Body of pancreas (tissue), 4 donors: ENCODE measurements at regions not wholly inside any gene's neighbourhood (a gene's known extent, or its start where the extent isn't known, plus 50 kb on each side); places are given as distances from the start of the nearest gene placed in this dataset.

Source experiments
- ATAC-seq: fragments of 150-250 bp; one replicate; pipeline ENCODE4 v1.9.1; 2016
- DNase-seq, 4 donors: peaks; one replicate each; pipeline ENCODE4 v3.0.0-alpha.2; 2019
- H3K27ac ChIP-seq, 4 donors: fragments of 200-600 bp; sonication (generic); 1 replicate in 3 of 4; 2 replicates in 1 of 4; pipeline versions ENCODE4 v1.5.1 to v1.6.1; 2016 to 2019; ENCODE audit warnings: mild to moderate bottlenecking in 1 of 4, mixed read lengths in 1 of 4, moderate library complexity in 1 of 4
- H3K27me3 ChIP-seq, 2 donors: fragments of 200-600 bp; sonication (generic); one replicate each; pipeline ENCODE4 v1.6.0; 2016; ENCODE audit warnings: mild to moderate bottlenecking in 1 of 2
- H3K36me3 ChIP-seq, 2 donors: fragments of 200-600 bp; sonication (generic); replicated peaks in 1 of 2; 2 replicates each; pipeline ENCODE4 v1.5.1; 2016; ENCODE audit warnings: low read depth in 2 of 2; ENCODE audit not compliant: insufficient read depth in 1 of 2
- H3K4me1 ChIP-seq: fragments of 200-600 bp; sonication (generic); one replicate; pipeline ENCODE4 v1.6.0; 2016
- H3K4me3 ChIP-seq, 2 donors: fragments of 200-600 bp; sonication (generic); 1 replicate in 1 of 2; 2 replicates in 1 of 2; pipeline ENCODE4 v1.5.1; 2016 to 2019
- H3K9me3 ChIP-seq, 3 donors: fragments of 200-600 bp; sonication (generic); 1 replicate in 2 of 3; 2 replicates in 1 of 3; pipeline ENCODE4 v1.5.1; 2016
- POLR2A ChIP-seq, 3 donors: fragments of 450-650 bp; IDR thresholded peaks; one replicate each; pipeline ENCODE4 v1.6.1; 2016; ENCODE audit warnings: antibody characterized with exemption in 3 of 3, mild to moderate bottlenecking in 2 of 3
- WGBS, 2 donors: methylation state at CpG; one replicate each; pipeline ENCODE4 v1.1.5; 2017; 5-methylcytosine and 5-hydroxymethylcytosine counted together
- intact Hi-C: fragments of 100-400 bp; cut with DNase I; formaldehyde crosslinking; loops from one replicate; pipeline ENCODE4 v1.15.1; 2023
- TF ChIP-seq, protein P1 (sequence below), 7 experiments: fragments of 450-650 bp in 4 of 7; fragments of 200-600 bp in 3 of 7; sonication (generic) in 3 of 7; IDR thresholded peaks; one replicate each; pipeline ENCODE4 v1.5.1; 2016 to 2019; ENCODE audit warnings: antibody characterized with exemption in 7 of 7

DNA sequence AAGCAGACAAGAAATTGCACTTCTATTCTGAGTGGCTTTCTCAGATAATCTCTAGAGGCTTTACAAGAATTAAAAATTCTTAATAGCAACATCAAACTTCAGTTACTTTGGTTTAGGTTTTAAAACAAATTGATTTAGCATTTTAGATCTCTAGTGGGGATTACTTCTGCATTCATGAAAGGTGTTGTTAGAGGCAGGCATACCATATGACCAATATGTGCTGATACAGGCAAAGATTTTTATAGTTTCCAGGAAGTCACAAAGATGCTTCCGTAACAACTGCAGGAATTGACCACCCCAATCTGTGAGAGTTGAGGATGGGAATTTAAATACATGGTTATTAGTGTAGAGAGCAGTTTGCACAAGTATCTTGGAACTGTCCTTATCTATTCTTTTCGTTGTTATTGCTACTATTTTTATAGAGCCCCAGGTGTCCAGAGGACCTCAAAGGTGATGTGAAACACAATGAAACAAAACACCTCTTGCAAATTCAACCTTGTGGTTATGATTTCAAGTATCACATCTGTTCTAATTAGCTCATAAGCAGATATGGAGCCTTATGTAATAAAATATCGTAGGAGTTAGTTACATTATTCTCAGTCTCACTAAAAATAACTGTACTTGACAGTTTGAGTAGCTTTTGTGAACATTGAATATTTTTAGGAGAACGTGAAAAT lies 512.7 kb upstream of the ADGRL4 start:
- no peak overlapping the region for H3K27ac ChIP-seq

DNA sequence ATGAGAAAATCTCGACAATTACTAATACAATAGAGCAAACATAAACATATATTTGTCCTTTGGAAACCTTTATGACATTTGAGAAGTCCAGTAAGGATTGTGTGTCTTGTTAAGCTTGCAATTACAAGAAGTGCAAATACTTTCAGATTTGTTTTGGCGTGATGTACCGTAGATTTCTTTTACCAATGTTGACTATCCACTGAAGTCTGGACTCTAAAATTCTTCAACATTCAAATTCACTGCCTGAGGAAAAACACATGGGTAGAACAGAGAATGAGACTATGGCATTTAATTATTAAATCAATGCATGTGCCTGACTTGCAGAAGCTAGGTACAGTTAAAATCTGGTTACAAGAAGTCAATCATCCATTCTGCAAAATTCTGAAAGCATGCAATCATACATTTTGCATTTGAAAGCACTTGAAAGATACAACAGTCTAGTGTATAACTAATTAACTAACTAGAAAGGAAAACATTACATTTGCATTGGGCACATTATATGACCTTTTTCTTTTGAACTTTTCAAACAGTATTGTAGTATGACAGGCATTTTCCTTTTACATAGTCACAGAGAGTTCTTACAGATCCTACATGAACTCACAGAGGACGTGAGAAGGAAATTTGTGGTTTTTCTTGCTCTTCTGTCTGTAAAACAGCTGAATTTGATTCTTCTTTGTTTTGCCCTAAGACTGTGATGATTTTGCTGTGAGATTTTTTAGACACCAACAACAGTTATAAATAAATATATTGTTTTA lies 511.1 kb upstream of the ADGRL4 start:
- Histone ChIP-seq H3K27ac (no peak overlapping the region), H3K4me1 (no peaks in the 10 kb centered on the region), H3K4me3 (no peak overlapping the region), H3K9me3 (no peaks in the 10 kb centered on the region), H3K36me3 (no peaks in the 10 kb centered on the region), H3K27me3 (no peaks in the 10 kb centered on the region)
- ATAC-seq (no peak), DNase-seq (no peak)
- WGBS, 2 donors = 40 to 44% methylated on average over 4 of the region's 4 CpGs
- no peak for TF ChIP-seq POLR2A (IDR thresholded peaks at IDR 0.05)
- TF ChIP-seq, protein P1, sequence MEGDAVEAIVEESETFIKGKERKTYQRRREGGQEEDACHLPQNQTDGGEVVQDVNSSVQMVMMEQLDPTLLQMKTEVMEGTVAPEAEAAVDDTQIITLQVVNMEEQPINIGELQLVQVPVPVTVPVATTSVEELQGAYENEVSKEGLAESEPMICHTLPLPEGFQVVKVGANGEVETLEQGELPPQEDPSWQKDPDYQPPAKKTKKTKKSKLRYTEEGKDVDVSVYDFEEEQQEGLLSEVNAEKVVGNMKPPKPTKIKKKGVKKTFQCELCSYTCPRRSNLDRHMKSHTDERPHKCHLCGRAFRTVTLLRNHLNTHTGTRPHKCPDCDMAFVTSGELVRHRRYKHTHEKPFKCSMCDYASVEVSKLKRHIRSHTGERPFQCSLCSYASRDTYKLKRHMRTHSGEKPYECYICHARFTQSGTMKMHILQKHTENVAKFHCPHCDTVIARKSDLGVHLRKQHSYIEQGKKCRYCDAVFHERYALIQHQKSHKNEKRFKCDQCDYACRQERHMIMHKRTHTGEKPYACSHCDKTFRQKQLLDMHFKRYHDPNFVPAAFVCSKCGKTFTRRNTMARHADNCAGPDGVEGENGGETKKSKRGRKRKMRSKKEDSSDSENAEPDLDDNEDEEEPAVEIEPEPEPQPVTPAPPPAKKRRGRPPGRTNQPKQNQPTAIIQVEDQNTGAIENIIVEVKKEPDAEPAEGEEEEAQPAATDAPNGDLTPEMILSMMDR (IDR thresholded peaks at IDR 0.05) = no peak
- intact Hi-C loops = no loop called here

More for the DNA sequence above, 512.7 kb upstream of the ADGRL4 start:
- DNase-seq = no peak
- WGBS, 2 donors = 55 to 63% methylated on average over 4 of the region's 4 CpGs
- Histone ChIP-seq H3K36me3 (no peaks in the 10 kb centered on the region), H3K4me3 (no peak overlapping the region), H3K4me1 (no peaks in the 10 kb centered on the region), H3K9me3 (no peaks in the 10 kb centered on the region), H3K27me3 (no peaks in the 10 kb centered on the region)
- no peak for TF ChIP-seq POLR2A (IDR thresholded peaks at IDR 0.05)
- TF ChIP-seq, protein P1 (IDR thresholded peaks at IDR 0.05) = no peak
- intact Hi-C loops = no loop called here
- ATAC-seq = no peak

DNA sequence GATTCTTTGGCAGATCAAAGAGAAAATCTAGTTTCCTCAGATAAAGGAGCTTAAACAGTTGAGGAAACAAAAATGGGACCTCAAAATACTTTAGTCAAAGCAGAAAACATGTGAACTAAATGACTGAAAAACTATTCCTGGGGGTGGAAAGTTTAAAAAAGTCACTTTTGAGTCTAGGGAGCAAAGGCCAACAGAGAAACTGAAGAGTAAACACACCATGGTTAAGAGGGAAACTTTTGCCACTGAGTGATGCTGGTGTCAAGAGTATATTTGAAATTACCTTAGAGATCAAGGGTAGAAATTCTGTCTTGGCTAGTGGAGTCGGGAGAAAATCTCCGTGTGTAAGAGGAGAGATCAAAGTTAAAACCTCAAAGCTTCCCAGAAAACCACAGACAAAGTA lies 501.2 kb upstream of the ADGRL4 start:
- no peaks in the 10 kb centered on the region for H3K27me3 ChIP-seq
- no peak overlapping the region for H3K4me3 ChIP-seq
- H3K4me1 ChIP-seq = no peaks in the 10 kb centered on the region
- ATAC-seq (no peak), DNase-seq (no peak)
- no peak overlapping the region for H3K27ac ChIP-seq
- TF ChIP-seq, protein P1 (IDR thresholded peaks at IDR 0.05) = no peak
- no peak for TF ChIP-seq POLR2A (IDR thresholded peaks at IDR 0.05)
- H3K9me3 ChIP-seq = no peaks in the 10 kb centered on the region
- intact Hi-C loops = no loop called here
- H3K36me3 ChIP-seq = no peaks in the 10 kb centered on the region
- 35 to 43% methylated on average over 2 of the region's 2 CpGs for WGBS, 2 donors

DNA sequence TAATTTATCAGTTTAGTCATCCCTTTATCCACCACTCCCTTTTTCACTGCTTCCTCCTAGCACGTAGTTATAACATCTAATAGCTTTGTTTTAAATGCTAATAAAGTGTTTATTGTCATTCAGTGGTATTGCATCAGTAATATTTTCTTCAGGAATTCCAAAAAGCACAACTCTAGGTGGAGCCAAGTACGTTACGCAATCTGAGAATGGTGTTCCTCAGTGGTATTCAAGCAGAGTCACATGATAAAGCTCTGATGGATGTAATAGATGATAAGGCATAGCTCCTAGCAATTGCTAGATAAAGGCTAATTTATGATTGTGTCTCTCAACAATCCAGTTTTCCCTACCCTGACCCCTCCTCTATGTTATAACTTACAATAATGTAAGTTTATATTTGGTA lies 494.6 kb upstream of the ADGRL4 start:
- DNase-seq = no peak
- intact Hi-C loops = no loop called here
- no peak overlapping the region for H3K4me3 ChIP-seq

More for the DNA sequence above, 494.6 kb upstream of the ADGRL4 start:
- no peaks in the 10 kb centered on the region for H3K36me3 ChIP-seq
- no peak for TF ChIP-seq POLR2A (IDR thresholded peaks at IDR 0.05)
- TF ChIP-seq, protein P1 (IDR thresholded peaks at IDR 0.05) = no peak
- H3K27me3 ChIP-seq = no peaks in the 10 kb centered on the region
- H3K27ac ChIP-seq = no peak overlapping the region
- H3K9me3 ChIP-seq = no peaks in the 10 kb centered on the region
- ATAC-seq = no peak
- 80 to 84% methylated on average over 3 of the region's 3 CpGs for WGBS, 2 donors
- no peaks in the 10 kb centered on the region for H3K4me1 ChIP-seq
